AG10803 (cell line): ENCODE measurements at regions not wholly inside any gene's neighbourhood (a gene's known extent, or its start where the extent isn't known, plus 50 kb on each side); places are given as distances from the start of the nearest gene placed in this dataset.

Source experiments
- DNase-seq: peaks from one replicate; pipeline ENCODE4 v3.0.0; 2010; ENCODE audit warnings: low read depth
- H3K4me3 ChIP-seq: 2 replicates; pipeline ENCODE4 v1.5.1; 2011; ENCODE audit warnings: mild to moderate bottlenecking, low read length, control low read depth
- TF ChIP-seq, protein P1 (sequence below): conservative IDR thresholded peaks from 2 replicates; pipeline ENCODE4 v1.5.1; 2011; ENCODE audit warnings: mild to moderate bottlenecking, low read length, control low read depth, inconsistent platforms

- H3K4me3 ChIP-seq, result no peak overlapping the region
- TF ChIP-seq, protein P1, sequence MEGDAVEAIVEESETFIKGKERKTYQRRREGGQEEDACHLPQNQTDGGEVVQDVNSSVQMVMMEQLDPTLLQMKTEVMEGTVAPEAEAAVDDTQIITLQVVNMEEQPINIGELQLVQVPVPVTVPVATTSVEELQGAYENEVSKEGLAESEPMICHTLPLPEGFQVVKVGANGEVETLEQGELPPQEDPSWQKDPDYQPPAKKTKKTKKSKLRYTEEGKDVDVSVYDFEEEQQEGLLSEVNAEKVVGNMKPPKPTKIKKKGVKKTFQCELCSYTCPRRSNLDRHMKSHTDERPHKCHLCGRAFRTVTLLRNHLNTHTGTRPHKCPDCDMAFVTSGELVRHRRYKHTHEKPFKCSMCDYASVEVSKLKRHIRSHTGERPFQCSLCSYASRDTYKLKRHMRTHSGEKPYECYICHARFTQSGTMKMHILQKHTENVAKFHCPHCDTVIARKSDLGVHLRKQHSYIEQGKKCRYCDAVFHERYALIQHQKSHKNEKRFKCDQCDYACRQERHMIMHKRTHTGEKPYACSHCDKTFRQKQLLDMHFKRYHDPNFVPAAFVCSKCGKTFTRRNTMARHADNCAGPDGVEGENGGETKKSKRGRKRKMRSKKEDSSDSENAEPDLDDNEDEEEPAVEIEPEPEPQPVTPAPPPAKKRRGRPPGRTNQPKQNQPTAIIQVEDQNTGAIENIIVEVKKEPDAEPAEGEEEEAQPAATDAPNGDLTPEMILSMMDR, result no peak
- DNase-seq, result no peak
These were observed 480.0 kb upstream of the SYT4 start for GRCh38 chr18:43757273-43757672.

GRCh38 chr18:43758734-43759133 is 481.4 kb upstream of the SYT4 start:
- no peak overlapping the region for H3K4me3 ChIP-seq
- TF ChIP-seq, protein P1, result no peak
- no peak for DNase-seq

GRCh38 chr18:43760010-43760409 is 482.7 kb upstream of the SYT4 start:
- H3K4me3 ChIP-seq, result no peak overlapping the region
- TF ChIP-seq, protein P1, result no peak
- no peak for DNase-seq

DNA sequence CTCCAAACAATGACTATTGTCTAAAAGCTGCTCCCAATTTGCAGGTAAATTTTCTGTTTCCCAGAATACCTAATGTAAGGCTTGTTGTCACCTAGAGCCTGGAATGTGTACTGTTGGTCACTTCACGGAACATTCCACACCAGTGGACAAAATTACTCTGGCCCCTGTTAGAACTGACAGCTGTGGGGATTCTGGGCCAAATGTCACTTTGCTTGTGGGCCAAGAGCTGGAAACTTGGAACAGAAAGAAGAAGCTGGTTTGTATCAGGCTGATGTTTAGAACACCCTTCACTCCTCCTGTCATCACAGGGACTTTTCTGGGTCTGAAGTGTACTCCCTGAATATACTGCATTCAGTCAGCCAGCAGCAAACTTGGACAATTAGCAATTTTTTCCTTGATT is 495.6 kb upstream of the SYT4 start:
- TF ChIP-seq, protein P1, result no peak
- DNase-seq, result no peak
- no peak overlapping the region for H3K4me3 ChIP-seq

DNA sequence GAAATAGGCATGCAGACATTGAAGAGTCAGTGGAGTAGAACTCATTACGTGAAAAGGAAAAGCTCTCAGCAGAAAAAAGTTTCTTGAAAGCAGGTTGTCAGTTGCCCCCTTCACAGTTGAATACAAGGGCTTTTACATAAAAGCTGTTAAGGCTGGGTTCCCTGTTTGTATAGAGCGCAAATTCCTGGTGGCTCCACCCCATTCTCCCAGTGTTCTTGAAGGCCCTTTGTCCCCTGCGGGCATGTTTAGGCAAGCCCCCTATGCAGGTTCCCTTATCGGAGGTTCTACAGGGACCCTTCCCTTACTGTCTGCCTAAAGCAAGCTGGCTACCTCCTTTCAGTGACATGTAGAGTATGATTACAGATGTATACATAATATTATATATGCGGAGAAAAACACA is 497.2 kb upstream of the SYT4 start:
- no peak overlapping the region for H3K4me3 ChIP-seq
- TF ChIP-seq, protein P1, result no peak
- DNase-seq, result no peak

DNA sequence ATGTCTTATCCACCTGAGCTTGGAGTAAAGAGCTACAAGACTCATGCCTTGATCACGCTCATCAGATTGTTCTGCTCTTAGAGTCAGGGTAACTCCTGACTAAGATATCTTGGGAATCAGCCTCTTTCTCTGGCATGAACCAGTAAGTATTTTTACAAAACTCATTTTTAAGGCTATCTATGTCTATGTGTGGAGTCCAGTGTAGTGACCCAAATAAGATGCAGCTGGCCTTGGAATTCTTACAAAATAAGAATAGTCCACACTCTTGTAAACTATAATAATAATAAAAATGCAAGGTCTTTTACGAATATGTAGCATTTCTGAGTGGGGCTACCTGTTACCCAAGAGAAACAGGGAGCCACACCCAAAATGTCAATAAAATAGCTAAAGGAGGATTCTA is 498.3 kb upstream of the SYT4 start:
- TF ChIP-seq, protein P1, result no peak
- H3K4me3 ChIP-seq, result no peak overlapping the region
- DNase-seq, result no peak

- no peak overlapping the region for H3K4me3 ChIP-seq
- TF ChIP-seq, protein P1, result no peak
- DNase-seq, result no peak
These were observed 499.7 kb upstream of the SYT4 start for GRCh38 chr18:43776997-43777396.
